Body of pancreas (tissue), 4 donors: ENCODE measurements at regions not wholly inside any gene's neighbourhood (a gene's known extent, or its start where the extent isn't known, plus 50 kb on each side); places are given as distances from the start of the nearest gene placed in this dataset.

Experiments
- ATAC-seq: fragments of 150-250 bp; one replicate; pipeline ENCODE4 v1.9.1; 2016
- DNase-seq, 4 donors: peaks; one replicate each; pipeline ENCODE4 v3.0.0-alpha.2; 2019
- H3K27ac ChIP-seq, 4 donors: fragments of 200-600 bp; sonication (generic); 1 replicate in 3 of 4; 2 replicates in 1 of 4; pipeline versions ENCODE4 v1.5.1 to v1.6.1; 2016 to 2019; ENCODE audit warnings: mild to moderate bottlenecking in 1 of 4, mixed read lengths in 1 of 4, moderate library complexity in 1 of 4
- H3K27me3 ChIP-seq, 2 donors: fragments of 200-600 bp; sonication (generic); one replicate each; pipeline ENCODE4 v1.6.0; 2016; ENCODE audit warnings: mild to moderate bottlenecking in 1 of 2
- H3K36me3 ChIP-seq, 2 donors: fragments of 200-600 bp; sonication (generic); replicated peaks in 1 of 2; 2 replicates each; pipeline ENCODE4 v1.5.1; 2016; ENCODE audit warnings: low read depth in 2 of 2; ENCODE audit not compliant: insufficient read depth in 1 of 2
- H3K4me1 ChIP-seq: fragments of 200-600 bp; sonication (generic); one replicate; pipeline ENCODE4 v1.6.0; 2016
- H3K4me3 ChIP-seq, 2 donors: fragments of 200-600 bp; sonication (generic); 1 replicate in 1 of 2; 2 replicates in 1 of 2; pipeline ENCODE4 v1.5.1; 2016 to 2019
- H3K9me3 ChIP-seq, 3 donors: fragments of 200-600 bp; sonication (generic); 1 replicate in 2 of 3; 2 replicates in 1 of 3; pipeline ENCODE4 v1.5.1; 2016
- CTCF ChIP-seq, 7 experiments: fragments of 450-650 bp in 4 of 7; fragments of 200-600 bp in 3 of 7; sonication (generic) in 3 of 7; IDR thresholded peaks; one replicate each; pipeline ENCODE4 v1.5.1; 2016 to 2019; ENCODE audit warnings: antibody characterized with exemption in 7 of 7
- POLR2A ChIP-seq, 3 donors: fragments of 450-650 bp; IDR thresholded peaks; one replicate each; pipeline ENCODE4 v1.6.1; 2016; ENCODE audit warnings: antibody characterized with exemption in 3 of 3, mild to moderate bottlenecking in 2 of 3
- WGBS, 2 donors: methylation state at CpG; one replicate each; pipeline ENCODE4 v1.1.5; 2017; 5-methylcytosine and 5-hydroxymethylcytosine counted together
- intact Hi-C: fragments of 100-400 bp; cut with DNase I; formaldehyde crosslinking; loops from one replicate; pipeline ENCODE4 v1.15.1; 2023

- Histone ChIP-seq H3K4me3 (no peak overlapping the region), H3K9me3 (no peaks in the 10 kb centered on the region), H3K36me3 (no peaks in the 10 kb centered on the region), H3K27ac (no peak overlapping the region), H3K27me3 (no peaks in the 10 kb centered on the region), H3K4me1 (peaks cover 5% of the 10 kb centered on the region)
- 69 to 97% methylated on average over 3 of the region's 3 CpGs for WGBS, 2 donors
- DNase-seq: no peak
- ATAC-seq: no peak
- no peak for TF ChIP-seq CTCF (IDR thresholded peaks at IDR 0.05)
- TF ChIP-seq POLR2A (IDR thresholded peaks at IDR 0.05): no peak
- intact Hi-C loops: no loop called here
These were observed 74.9 kb upstream of the NSMCE3 start for GRCh38 chr15:29344474-29344873.

DNA sequence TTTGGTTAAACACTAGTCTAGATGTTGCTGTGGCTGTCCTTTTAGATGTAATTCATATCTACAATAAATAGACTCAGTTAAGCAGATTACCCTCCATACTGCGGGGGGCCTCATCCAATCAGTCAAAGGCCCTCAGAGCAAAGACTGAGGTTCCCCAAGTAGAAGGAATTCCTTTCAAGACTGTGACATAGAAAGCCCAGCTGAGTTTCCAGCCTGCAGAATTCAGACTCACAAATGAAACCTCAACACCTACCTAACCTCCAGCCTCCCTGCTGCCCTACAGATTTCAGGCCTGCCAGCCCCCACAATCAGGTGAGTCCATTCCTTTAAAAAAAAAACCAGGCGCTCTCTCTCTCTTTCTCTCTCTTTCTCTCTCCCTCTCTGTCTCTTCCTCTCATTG lies 73.6 kb upstream of the NSMCE3 start:
- 84 to 93% methylated on average over 2 of the region's 2 CpGs for WGBS, 2 donors
- ATAC-seq (no peak), DNase-seq (no peak)
- intact Hi-C loops: no loop called here
- no peak for TF ChIP-seq POLR2A (IDR thresholded peaks at IDR 0.05)
- TF ChIP-seq CTCF (IDR thresholded peaks at IDR 0.05): no peak
- H3K27me3 ChIP-seq: no peaks in the 10 kb centered on the region
- H3K9me3 ChIP-seq: no peaks in the 10 kb centered on the region
- H3K27ac ChIP-seq: no peak overlapping the region
- H3K4me1 ChIP-seq: peaks cover 5% of the 10 kb centered on the region
- H3K36me3 ChIP-seq: no peaks in the 10 kb centered on the region
- no peak overlapping the region for H3K4me3 ChIP-seq

- no peak for DNase-seq
- intact Hi-C loops: no loop called here
- Histone ChIP-seq H3K36me3 (no peaks in the 10 kb centered on the region), H3K27me3 (no peaks in the 10 kb centered on the region), H3K9me3 (no peaks in the 10 kb centered on the region), H3K4me1 (peaks cover 8% of the 10 kb centered on the region), H3K4me3 (no peak overlapping the region), H3K27ac (no peak overlapping the region)
- TF ChIP-seq CTCF (IDR thresholded peaks at IDR 0.05): no peak
- no peak for TF ChIP-seq POLR2A (IDR thresholded peaks at IDR 0.05)
- WGBS, 2 donors: 78 to 86% methylated on average over 8 of the region's 8 CpGs
- ATAC-seq: no peak
These were observed 72.6 kb upstream of the NSMCE3 start for GRCh38 chr15:29342201-29342600.

- WGBS, 2 donors: 34 to 39% methylated on average over 6 of the region's 6 CpGs
- ATAC-seq (peak; percentile 60), DNase-seq (peak; percentile 16 to 69 (median 50))
- no peak for TF ChIP-seq CTCF (IDR thresholded peaks at IDR 0.05)
- TF ChIP-seq POLR2A (IDR thresholded peaks at IDR 0.05): no peak
- Histone ChIP-seq H3K9me3 (no peaks in the 10 kb centered on the region), H3K4me3 (no peak overlapping the region), H3K4me1 (peaks cover 10% of the 10 kb centered on the region), H3K36me3 (no peaks in the 10 kb centered on the region), H3K27me3 (no peaks in the 10 kb centered on the region), H3K27ac (no peak overlapping the region)
- intact Hi-C loops: no loop called here
These were observed 67.7 kb upstream of the NSMCE3 start for GRCh38 chr15:29337156-29337959.

- H3K27ac ChIP-seq: no peak overlapping the region
- H3K9me3 ChIP-seq: no peaks in the 10 kb centered on the region
- DNase-seq (no peak), ATAC-seq (no peak)
- no peaks in the 10 kb centered on the region for H3K27me3 ChIP-seq
- no peak for TF ChIP-seq CTCF (IDR thresholded peaks at IDR 0.05)
- TF ChIP-seq POLR2A (IDR thresholded peaks at IDR 0.05): no peak
- intact Hi-C loops: no loop called here
- H3K36me3 ChIP-seq: no peaks in the 10 kb centered on the region
- H3K4me3 ChIP-seq: no peak overlapping the region
- 79 to 89% methylated on average over 9 of the region's 9 CpGs for WGBS, 2 donors
- H3K4me1 ChIP-seq: peaks cover 10% of the 10 kb centered on the region
These were observed 64.9 kb upstream of the NSMCE3 start for GRCh38 chr15:29334544-29334943.
